ENCODE measurements at regions not wholly inside any gene's neighbourhood (a gene's known extent, or its start where the extent isn't known, plus 50 kb on each side); places are given as distances from the start of the nearest gene placed in this dataset.

DNA sequence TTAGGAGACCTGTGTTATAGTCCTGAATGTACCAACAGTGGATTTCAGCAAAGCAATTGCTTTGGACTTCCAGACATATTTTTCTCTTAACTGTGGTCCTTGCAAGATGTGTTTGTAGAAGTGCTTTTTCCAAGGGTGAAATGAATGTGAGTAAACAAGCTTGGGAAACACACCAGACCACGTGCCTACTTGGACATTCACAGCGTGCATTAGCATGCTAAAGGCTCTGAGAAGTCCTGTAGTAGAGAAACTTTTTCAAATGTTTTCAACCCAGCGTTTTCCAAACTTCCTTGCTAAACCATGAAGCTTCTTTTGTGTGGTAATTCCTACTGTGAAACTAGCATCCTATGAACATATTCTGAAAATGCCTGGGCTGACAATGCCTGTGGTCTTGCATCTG, 91.2 kb upstream of the DBX1 start:
- Histone ChIP-seq H3K4me1 (peaks cover 0 to 7% (median 5%) of the 10 kb centered on the region in 3 donors), H3K27ac (no peak overlapping the region), H3K9me3 (no peaks in the 10 kb centered on the region), H3K27me3 (no peaks in the 10 kb centered on the region), H3K36me3 (no peaks in the 10 kb centered on the region), H3K4me3 (no peak overlapping the region)
- DNase-seq (no peak), ATAC-seq (no peak), FAIRE-seq (no peak)
- TF ChIP-seq, protein P1, sequence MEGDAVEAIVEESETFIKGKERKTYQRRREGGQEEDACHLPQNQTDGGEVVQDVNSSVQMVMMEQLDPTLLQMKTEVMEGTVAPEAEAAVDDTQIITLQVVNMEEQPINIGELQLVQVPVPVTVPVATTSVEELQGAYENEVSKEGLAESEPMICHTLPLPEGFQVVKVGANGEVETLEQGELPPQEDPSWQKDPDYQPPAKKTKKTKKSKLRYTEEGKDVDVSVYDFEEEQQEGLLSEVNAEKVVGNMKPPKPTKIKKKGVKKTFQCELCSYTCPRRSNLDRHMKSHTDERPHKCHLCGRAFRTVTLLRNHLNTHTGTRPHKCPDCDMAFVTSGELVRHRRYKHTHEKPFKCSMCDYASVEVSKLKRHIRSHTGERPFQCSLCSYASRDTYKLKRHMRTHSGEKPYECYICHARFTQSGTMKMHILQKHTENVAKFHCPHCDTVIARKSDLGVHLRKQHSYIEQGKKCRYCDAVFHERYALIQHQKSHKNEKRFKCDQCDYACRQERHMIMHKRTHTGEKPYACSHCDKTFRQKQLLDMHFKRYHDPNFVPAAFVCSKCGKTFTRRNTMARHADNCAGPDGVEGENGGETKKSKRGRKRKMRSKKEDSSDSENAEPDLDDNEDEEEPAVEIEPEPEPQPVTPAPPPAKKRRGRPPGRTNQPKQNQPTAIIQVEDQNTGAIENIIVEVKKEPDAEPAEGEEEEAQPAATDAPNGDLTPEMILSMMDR (IDR thresholded peaks at IDR 0.05) = no peak
- WGBS, 2 donors = 47 to 53% methylated on average over 3 of the region's 3 CpGs
- intact Hi-C loops (cut with DNase I) = no loop called here

DNA sequence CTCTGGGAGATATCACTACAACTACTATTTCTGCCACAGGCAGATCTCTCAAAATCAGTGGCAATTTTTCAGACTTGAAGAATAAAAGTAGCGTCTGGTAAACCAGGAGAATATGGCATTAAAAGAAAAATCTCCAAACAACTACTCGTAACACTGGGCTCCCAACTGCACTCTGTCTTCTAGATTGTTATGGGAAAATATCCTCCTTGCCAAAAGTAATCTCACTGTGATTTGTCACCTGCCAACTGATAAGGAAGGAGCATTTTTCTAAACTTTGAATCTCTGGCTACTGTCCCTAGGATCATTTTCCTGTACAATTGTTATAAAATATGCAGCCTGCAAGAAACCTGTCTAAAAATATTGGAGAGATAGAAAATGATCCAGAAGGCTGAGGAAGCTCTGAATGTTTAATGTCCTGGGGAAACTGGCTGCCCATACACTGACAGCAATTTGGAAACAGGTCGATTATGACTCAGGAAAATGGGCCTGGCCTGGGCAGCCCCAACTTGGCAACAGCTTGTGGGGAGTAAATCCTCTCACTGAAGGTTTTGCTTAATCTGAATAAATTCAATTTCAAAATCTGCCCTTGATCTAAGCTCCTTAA, 90.5 kb upstream of the DBX1 start:
- no peak overlapping the region for H3K4me3 ChIP-seq
- no peak for FAIRE-seq
- peak in 1 of 6 donors; percentile 27 for DNase-seq
- TF ChIP-seq, protein P1 (IDR thresholded peaks at IDR 0.05) = no peak
- intact Hi-C loops (cut with DNase I) = no loop called here
- no peak overlapping the region for H3K27ac ChIP-seq
- WGBS, 2 donors = 12 to 15% methylated on average over 3 of the region's 3 CpGs
- peaks cover 0 to 7% (median 5%) of the 10 kb centered on the region in 3 donors for H3K4me1 ChIP-seq
- no peaks in the 10 kb centered on the region for H3K27me3 ChIP-seq
- ATAC-seq = peak; percentile 65 to 72 (median 69)
- no peaks in the 10 kb centered on the region for H3K36me3 ChIP-seq
- H3K9me3 ChIP-seq = no peaks in the 10 kb centered on the region

DNA sequence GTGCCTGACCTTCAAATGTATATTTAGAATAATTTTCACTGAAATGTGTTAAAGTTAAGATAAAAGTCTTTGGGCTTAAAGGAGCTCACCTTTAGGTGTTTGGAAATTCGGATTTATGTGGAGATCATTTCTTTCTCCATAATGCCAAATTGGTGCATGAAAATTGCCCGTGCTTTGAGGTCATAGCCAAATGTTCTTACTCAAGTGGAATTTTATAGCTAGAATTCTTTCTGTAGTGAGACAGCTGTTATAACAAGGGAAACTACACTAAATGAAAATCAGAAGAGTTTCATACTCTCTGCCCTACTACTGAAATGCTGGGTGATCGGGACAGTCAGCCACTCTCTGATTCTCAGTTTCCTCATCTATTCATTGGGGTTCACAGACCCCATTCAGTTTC, 89.5 kb upstream of the DBX1 start:
- Histone ChIP-seq H3K4me1 (peaks cover 0 to 7% (median 5%) of the 10 kb centered on the region in 3 donors), H3K4me3 (no peak overlapping the region), H3K27me3 (no peaks in the 10 kb centered on the region), H3K27ac (no peak overlapping the region), H3K9me3 (no peaks in the 10 kb centered on the region), H3K36me3 (no peaks in the 10 kb centered on the region)
- ATAC-seq = no peak
- TF ChIP-seq, protein P1 (IDR thresholded peaks at IDR 0.05) = no peak
- DNase-seq = no peak
- 58 to 74% methylated on average over 3 of the region's 3 CpGs for WGBS, 2 donors
- no peak for FAIRE-seq
- intact Hi-C loops (cut with DNase I) = no loop called here

DNA sequence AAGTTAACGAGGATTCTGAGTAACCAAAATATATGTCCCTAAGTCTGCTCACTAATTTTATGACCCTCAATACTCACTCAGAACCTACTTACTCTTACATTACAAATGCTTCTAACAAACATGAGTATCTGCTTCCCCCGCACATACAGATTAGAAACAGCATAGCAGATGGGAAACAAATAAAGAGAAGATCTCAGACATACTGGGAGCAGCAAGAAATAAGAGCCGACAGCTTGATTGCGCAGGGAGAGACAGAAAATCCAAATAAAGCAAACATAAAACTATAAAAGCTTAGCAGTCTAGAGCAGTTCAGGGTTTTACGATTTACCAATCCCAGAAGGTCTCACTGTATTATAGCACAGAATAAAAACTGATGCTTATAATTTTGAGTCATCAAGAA, 89.1 kb upstream of the DBX1 start:
- no peak for DNase-seq
- no peaks in the 10 kb centered on the region for H3K9me3 ChIP-seq
- TF ChIP-seq, protein P1 (IDR thresholded peaks at IDR 0.05) = no peak
- H3K4me1 ChIP-seq = peaks cover 0 to 7% (median 5%) of the 10 kb centered on the region in 3 donors
- 22 to 31% methylated on average over 5 of the region's 5 CpGs for WGBS, 2 donors
- no peak for FAIRE-seq
- ATAC-seq = no peak
- H3K27ac ChIP-seq = no peak overlapping the region
- intact Hi-C loops (cut with DNase I) = no loop called here
- no peaks in the 10 kb centered on the region for H3K36me3 ChIP-seq
- H3K27me3 ChIP-seq = no peaks in the 10 kb centered on the region
- H3K4me3 ChIP-seq = no peak overlapping the region

DNA sequence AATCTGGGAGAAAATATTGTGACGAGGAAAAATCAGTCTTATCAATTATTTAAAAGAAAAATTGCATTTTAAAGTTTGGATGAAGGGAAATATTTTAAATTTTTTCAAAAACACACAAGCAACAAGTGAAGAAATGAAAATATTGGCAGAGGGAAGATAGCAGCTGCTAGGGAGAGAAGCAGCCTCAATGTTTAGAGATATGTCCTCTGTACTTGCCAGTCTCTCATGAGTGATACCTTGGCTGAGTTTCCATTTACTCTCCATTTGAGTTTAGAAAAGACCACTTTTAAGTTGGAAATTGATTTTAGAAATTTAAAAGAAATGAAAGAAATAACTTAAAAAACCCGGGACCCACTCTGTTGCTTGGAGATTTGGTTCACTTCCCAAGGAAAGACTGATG, 88.6 kb upstream of the DBX1 start:
- TF ChIP-seq, protein P1 (IDR thresholded peaks at IDR 0.05) = no peak
- Histone ChIP-seq H3K4me1 (peaks cover 0 to 7% (median 5%) of the 10 kb centered on the region in 3 donors), H3K36me3 (no peaks in the 10 kb centered on the region), H3K4me3 (no peak overlapping the region), H3K9me3 (no peaks in the 10 kb centered on the region), H3K27me3 (no peaks in the 10 kb centered on the region), H3K27ac (no peak overlapping the region)
- intact Hi-C loops (cut with DNase I) = no loop called here
- FAIRE-seq (no peak), DNase-seq (no peak), ATAC-seq (no peak)
- 71 to 84% methylated on average over 2 of the region's 2 CpGs for WGBS, 2 donors

Data from pancreas (tissue), 10 donors.